GM19193 (cell line): ENCODE measurements at regions not wholly inside any gene's neighbourhood (a gene's known extent, or its start where the extent isn't known, plus 50 kb on each side); places are given as distances from the start of the nearest gene placed in this dataset.

Experiments
- POLR2A ChIP-seq: IDR thresholded peaks from 4 replicates; pipeline ENCODE4 v1.6.1; 2011; ENCODE audit not compliant: insufficient read depth, insufficient read length; ENCODE audit errors: extremely low read depth

DNA sequence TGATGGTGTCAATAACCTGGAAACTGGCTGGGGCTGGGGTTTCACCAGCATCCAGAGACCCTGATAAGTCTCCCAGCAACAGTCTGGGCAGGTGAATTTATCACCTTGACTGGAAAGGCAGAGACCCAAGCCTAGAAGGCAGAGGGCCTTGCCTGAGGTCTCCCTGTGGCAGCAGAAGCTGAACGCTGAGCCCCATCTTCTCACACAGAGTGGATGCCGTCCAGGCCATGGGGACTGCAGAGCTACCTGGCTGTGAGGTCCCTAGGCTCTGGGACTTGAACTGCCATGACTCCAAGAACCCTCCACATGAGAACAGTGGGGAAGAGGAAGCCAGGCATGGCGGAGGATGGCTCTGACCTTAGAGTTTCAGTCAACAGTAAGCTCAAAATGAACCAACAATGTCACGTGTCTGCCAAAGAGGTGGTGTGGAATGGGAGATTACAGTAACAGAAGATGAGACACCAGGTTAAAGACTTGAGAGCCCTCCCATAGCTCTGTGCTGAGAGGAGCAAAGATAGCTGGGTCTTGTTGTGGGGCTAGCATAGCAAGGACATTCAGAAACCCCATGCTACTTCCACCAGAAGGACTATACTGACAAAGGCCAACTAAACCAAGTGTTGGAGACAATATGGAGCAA, 79.1 kb upstream of the LINC01488 start:
- TF ChIP-seq POLR2A: no peak

- TF ChIP-seq POLR2A: no peak
Observed at GRCh38 chr11:69403556-69404215, 77.8 kb upstream of the LINC01488 start.

DNA sequence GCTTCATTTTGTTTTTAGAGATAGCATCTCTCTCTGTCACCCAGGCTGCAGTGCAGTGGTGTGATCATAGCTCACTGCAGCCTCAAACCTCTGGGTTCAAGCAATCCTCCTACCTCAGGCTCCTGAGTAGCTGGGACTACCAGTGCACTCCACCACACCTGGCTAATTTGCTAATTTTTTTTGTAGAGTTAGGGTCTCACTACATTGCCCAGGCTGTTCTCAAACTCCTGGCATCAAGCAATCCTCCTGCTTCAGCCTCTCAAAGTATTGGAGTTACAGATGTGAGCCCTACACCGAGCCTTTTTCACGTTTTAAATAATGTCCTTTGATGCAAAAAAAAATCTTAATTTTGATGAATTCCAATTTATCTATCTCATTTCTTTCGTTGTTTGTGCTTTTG, 75.4 kb upstream of the LINC01488 start:
- TF ChIP-seq POLR2A: no peak

DNA sequence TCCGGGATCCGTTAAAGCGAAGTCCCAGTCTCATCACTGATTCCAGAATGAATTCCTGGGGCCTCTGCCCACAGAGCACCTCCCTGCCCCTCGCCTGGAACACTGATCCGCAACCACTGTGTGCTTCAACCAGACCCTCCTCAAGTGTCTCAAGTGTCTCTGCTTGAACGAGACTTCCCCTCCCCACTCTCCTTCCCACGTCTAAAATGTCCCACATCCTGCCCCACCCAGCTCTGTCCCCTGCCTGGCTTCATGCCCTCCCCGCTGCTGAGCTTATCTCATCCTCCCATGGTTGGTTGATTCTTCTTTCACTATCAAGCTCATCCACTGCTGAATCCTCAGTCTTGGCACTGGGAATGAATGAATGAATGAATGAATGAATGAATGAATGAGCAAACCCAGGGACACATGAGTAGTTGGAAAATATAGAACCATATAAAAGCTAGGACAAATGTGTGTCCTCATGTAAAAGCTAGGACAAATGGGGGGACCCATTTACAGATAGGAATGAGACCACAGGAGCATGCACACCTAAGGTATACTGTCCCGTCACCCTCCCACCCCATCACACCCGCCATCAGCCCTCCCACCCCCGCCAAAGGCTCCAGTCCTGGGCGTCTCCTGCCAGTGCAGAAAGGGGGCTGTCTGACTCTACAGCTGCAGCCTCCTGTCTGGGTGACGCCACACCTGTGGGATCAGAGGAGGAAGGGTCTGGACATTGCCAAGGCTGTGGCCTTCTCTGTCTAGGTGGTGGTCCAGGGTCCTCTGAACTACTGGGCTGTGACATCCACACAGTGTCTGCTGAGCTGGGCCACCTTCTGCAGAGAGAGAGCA, 71.4 kb upstream of the LINC01488 start:
- no peak for TF ChIP-seq POLR2A

GRCh38 chr11:69411257-69411924, 70.1 kb upstream of the LINC01488 start:
- TF ChIP-seq POLR2A: no peak

DNA sequence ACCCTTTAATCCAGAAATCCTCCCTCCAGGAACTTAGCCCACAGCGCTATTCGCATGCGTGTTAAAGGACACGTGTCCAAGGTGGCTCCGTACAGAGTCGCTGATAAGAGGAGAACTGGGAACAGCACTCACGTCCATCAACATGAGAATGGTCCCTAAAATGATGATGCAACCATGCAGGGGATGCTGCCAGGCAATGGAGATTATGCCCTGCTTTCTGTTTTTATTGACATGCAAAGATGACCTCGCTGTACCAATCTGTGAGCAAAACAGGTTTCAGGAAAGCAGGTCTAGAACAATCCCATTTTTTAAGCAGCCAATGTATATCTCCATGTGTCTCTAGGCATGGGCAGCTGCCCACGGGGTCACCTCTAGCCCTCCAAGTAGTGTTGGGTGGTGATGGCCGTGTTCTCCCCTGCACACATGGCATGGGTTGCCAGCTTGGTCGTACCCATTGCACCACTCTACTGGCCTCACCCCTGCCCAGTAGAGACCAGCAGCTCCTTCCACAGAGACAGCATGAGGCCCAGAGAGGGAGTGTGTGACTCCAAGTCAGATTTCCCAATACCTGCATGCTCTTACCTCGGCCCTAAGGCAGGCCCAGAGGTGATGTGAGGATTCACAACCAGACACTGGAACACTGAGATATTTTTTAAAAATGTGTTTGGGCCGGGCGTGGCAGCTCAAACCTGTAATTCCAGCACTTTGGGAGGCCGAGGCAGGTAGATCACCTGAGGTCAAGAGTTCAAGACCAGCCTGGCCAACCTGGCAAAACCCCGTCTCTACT, 68.3 kb upstream of the LINC01488 start:
- TF ChIP-seq POLR2A: no peak

DNA sequence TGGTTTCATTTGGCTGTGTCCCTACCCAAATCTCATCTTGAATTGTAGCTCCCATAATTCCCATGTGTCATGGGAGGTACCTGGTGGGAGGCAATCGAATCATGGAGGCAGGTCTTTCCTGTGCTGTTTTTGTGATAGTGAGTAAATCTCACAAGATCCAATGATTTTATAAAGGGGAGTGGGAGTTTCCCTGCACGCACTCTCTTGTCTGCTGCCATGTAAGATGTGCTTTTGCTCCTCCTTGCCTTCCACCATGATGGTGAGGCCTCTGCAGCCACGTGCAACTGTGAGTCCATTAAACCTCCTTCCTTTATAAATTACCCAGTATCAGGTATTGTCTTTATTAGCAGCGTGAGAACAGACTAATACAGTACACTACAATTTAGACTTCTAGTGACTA, 67.5 kb upstream of the LINC01488 start:
- TF ChIP-seq POLR2A: no peak

DNA sequence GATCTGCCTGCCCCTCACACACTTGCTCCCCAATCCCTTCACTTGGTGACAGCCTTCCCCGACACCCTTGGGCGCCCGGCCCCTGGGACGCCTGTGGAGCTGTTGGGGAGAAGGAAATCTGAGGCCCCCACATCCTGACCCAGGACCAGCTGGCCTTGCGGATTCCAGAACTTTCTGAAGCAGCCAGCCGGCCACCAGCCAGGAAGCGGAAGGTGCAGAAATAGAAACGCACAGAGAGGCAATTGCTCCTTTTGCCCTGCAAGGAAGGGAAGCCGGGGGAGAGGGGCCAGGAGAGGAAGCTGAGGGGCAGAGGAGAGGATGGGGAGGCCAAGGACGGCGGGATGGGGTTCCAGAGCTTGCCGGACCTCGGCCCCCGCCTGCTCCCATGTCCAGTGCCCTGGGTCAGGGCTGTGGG, 66.7 kb upstream of the LINC01488 start:
- TF ChIP-seq POLR2A: no peak

DNA sequence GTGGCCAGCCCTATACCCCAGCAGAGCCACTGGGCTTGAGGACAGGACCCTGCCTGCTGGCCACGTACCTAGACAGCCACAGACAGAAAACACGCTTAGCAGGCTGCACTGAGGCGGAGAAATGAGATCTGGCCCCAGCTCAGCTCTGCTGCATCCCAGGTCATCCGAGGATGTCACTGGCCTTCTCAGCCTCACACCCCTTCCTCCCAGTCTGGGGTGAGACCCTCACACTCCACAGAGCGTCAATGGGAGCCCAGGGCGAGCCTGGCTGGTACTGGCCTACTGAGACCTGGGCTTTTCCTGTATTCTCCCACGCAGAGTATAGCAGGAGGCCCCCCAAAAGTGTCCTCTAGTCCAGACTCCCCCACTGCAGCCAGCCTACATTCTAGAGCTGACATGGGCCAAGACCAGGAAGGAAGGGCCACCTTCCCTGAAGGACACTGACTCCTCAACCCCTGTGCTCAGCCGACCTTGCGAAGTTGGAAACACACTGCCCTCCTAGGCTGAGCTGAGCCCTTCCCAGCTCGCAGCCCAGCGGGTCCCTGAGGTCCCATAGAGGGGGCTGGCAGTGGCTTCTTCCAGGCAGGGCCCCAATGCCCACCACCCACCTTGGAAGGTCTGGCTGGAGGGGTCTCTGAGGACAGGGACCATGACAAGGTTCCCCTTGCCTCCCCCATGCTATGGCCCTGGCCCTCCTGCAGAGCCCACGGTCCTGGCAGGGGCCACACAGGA, 65.9 kb upstream of the LINC01488 start:
- no peak for TF ChIP-seq POLR2A

- TF ChIP-seq POLR2A: no peak
Observed at GRCh38 chr11:69416143-69416515, 65.3 kb upstream of the LINC01488 start.

DNA sequence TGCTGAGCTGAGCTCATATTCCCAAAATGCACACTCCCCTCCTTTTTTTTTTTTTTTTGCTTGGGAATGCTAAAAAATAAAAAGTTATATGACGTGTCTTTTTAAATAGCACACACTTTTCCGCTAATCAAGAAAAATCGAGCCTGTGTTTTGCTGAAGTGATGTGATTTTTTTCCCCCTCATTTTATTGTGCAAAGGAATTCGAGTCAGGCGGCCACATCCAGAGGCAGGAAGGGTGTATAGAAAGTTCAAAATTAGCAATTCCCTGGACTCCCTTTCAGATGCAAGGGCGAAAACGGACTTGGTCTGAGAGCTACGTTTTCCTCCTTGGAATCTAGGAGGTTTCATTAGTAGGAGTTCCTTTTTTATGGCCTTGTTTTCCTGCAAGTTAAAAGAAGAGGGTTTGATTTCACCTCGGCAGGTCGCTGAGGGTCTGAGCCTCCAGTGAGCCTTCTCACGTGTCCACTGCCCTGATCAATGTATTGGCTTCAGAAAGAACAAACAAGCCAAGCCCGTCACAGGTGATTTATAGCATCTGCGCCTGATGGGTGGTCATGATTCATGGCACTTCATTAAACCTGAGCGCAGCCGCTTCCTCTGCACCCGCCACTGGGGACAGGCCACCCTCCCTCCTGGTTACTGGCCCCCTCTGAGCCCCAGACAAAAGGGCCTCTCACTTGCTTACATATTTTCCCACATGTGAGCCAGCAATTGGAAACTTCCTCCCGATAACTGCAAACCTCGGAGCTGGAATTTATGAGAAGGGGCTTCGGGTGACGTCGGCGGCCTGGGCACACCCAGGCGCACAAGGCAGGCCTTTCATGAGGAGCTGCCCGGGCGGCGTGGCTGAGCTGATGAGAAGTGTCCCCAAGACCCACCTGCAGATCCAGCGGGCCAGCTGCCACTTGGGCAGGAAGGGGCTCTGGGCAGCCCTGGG, 64.4 kb upstream of the LINC01488 start:
- TF ChIP-seq POLR2A: no peak

- no peak for TF ChIP-seq POLR2A
Observed at GRCh38 chr11:69417699-69418085, 63.8 kb upstream of the LINC01488 start.

DNA sequence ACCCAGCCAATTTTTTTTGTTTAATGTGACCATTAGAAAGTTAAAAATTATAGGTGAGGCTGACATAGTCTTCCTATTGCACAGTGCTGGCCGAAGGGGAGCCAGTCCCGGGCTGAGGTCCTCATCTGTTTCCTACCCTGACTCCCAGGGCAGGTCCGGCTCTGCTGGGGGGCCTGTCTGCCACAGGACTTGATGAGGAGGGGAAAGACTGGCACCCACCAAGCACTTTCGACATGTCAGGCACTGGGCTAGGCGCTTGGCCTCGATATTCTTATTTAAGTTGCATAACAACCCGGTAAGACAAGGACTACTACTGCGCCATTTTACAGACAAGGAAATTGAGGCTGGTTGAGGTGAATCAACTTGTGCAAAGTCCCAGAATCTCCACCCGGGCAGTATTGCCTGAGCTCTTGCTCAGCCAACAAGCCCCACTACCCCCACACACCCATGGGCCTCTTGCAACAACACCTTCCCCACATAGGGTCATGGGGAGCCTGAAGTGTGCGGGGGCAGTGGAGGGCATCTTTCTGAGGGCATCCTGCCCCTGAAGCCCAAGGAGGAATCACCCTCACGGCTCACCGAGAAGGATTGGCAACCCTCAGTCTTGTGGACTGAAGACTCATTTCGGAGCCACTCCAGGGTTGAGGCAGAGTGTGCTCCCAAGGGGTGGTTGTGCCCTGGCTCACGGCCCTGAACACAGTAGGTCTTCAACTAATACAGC, 62.7 kb upstream of the LINC01488 start:
- TF ChIP-seq POLR2A: no peak
